ENCODE measurements at regions not wholly inside any gene's neighbourhood (a gene's known extent, or its start where the extent isn't known, plus 50 kb on each side); places are given as distances from the start of the nearest gene placed in this dataset.

DNA sequence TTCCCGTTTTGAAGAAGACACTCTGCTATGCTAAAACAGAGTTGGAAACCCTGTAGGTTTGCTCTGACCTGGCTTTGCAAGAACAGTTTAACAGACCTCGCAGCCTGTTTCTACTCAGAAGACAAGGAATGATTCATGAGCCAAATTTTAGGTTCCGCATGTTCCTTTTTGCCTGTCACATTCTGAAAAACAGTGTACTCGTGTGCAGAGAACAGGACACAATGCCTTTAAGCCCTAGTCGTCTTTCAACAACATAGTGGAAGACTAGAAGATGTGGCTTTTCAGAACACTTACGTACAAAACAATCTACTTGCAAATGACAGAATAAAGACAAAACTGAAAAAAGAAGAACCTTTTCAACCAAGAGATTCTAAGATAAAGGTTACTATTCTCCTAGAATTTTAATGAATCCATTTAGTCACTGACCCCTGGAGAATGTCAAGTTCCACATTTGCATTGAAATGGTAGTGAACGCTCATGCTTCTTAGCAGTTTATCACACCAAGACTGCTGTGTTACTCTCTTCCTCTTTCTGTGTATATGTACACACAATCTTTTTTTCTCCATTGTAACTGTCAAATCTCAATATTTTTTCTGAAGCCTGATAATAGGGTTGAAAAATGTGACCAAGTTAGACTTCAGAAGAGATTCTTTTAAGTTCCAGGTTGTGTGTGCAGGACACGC, 220.7 kb upstream of the NRSN1 start:
- TF ChIP-seq FOXA1 (IDR thresholded peaks at IDR 0.05) (no peak), ATF3 (IDR thresholded peaks at IDR 0.05) (no peak), FOXA2 (IDR thresholded peaks at IDR 0.05) (no peak), TAF1 (conservative IDR thresholded peaks at IDR 0.05) (no peak), EGR1 (IDR thresholded peaks at IDR 0.05; ENCODE audit: low read depth in 2 of 2) (no peak), HNF4G (IDR thresholded peaks at IDR 0.05) (no peak), RAD21 (IDR thresholded peaks at IDR 0.05) (no peak), GABPA (IDR thresholded peaks at IDR 0.05 in 1 of 2, conservative IDR thresholded peaks at IDR 0.05 in 1 of 2) (no peak), YY1 (IDR thresholded peaks at IDR 0.05) (no peak), RXRA (IDR thresholded peaks at IDR 0.05) (no peak), JUND (IDR thresholded peaks at IDR 0.05) (no peak), HNF4A (conservative IDR thresholded peaks at IDR 0.05) (no peak), SP1 (IDR thresholded peaks at IDR 0.05) (no peak)
- TF ChIP-seq, protein P1, sequence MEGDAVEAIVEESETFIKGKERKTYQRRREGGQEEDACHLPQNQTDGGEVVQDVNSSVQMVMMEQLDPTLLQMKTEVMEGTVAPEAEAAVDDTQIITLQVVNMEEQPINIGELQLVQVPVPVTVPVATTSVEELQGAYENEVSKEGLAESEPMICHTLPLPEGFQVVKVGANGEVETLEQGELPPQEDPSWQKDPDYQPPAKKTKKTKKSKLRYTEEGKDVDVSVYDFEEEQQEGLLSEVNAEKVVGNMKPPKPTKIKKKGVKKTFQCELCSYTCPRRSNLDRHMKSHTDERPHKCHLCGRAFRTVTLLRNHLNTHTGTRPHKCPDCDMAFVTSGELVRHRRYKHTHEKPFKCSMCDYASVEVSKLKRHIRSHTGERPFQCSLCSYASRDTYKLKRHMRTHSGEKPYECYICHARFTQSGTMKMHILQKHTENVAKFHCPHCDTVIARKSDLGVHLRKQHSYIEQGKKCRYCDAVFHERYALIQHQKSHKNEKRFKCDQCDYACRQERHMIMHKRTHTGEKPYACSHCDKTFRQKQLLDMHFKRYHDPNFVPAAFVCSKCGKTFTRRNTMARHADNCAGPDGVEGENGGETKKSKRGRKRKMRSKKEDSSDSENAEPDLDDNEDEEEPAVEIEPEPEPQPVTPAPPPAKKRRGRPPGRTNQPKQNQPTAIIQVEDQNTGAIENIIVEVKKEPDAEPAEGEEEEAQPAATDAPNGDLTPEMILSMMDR (IDR thresholded peaks at IDR 0.05; ENCODE audit: low read depth, low read length, missing input control), result no peak
- TF ChIP-seq, protein P2, sequence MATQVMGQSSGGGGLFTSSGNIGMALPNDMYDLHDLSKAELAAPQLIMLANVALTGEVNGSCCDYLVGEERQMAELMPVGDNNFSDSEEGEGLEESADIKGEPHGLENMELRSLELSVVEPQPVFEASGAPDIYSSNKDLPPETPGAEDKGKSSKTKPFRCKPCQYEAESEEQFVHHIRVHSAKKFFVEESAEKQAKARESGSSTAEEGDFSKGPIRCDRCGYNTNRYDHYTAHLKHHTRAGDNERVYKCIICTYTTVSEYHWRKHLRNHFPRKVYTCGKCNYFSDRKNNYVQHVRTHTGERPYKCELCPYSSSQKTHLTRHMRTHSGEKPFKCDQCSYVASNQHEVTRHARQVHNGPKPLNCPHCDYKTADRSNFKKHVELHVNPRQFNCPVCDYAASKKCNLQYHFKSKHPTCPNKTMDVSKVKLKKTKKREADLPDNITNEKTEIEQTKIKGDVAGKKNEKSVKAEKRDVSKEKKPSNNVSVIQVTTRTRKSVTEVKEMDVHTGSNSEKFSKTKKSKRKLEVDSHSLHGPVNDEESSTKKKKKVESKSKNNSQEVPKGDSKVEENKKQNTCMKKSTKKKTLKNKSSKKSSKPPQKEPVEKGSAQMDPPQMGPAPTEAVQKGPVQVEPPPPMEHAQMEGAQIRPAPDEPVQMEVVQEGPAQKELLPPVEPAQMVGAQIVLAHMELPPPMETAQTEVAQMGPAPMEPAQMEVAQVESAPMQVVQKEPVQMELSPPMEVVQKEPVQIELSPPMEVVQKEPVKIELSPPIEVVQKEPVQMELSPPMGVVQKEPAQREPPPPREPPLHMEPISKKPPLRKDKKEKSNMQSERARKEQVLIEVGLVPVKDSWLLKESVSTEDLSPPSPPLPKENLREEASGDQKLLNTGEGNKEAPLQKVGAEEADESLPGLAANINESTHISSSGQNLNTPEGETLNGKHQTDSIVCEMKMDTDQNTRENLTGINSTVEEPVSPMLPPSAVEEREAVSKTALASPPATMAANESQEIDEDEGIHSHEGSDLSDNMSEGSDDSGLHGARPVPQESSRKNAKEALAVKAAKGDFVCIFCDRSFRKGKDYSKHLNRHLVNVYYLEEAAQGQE (IDR thresholded peaks at IDR 0.05), result no peak
- TF ChIP-seq, protein P3, sequence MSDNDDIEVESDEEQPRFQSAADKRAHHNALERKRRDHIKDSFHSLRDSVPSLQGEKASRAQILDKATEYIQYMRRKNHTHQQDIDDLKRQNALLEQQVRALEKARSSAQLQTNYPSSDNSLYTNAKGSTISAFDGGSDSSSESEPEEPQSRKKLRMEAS (IDR thresholded peaks at IDR 0.05), result no peak
- TF ChIP-seq, protein P4, sequence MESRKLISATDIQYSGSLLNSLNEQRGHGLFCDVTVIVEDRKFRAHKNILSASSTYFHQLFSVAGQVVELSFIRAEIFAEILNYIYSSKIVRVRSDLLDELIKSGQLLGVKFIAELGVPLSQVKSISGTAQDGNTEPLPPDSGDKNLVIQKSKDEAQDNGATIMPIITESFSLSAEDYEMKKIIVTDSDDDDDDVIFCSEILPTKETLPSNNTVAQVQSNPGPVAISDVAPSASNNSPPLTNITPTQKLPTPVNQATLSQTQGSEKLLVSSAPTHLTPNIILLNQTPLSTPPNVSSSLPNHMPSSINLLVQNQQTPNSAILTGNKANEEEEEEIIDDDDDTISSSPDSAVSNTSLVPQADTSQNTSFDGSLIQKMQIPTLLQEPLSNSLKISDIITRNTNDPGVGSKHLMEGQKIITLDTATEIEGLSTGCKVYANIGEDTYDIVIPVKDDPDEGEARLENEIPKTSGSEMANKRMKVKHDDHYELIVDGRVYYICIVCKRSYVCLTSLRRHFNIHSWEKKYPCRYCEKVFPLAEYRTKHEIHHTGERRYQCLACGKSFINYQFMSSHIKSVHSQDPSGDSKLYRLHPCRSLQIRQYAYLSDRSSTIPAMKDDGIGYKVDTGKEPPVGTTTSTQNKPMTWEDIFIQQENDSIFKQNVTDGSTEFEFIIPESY (IDR thresholded peaks at IDR 0.05), result no peak
- Histone ChIP-seq H3K9me3 (ENCODE audit: control insufficient read depth in 4 of 4, low read length in 3 of 4) (peaks cover 0 to 2% (median under 1%) of the 10 kb centered on the region in 4 donors), H3K36me3 (ENCODE audit: control insufficient read depth in 4 of 4, insufficient read depth in 3 of 4, low read depth in 1 of 4, low read length in 3 of 4) (no peaks in the 10 kb centered on the region), H3K4me3 (ENCODE audit: low read depth in 1 of 3, low read length in 3 of 3) (no peak overlapping the region), H3K4me1 (ENCODE audit: control insufficient read depth in 4 of 4, insufficient read depth in 4 of 4, low read length in 3 of 4) (no peaks in the 10 kb centered on the region), H3K27ac (ENCODE audit: low read depth in 1 of 2, low read length in 2 of 2) (no peak overlapping the region), H3K27me3 (ENCODE audit: control insufficient read depth in 4 of 4, insufficient read depth in 4 of 4, low read length in 3 of 4) (no peaks in the 10 kb centered on the region), H3K9ac (ENCODE audit: low read depth in 1 of 2, low read length in 2 of 2) (no peak overlapping the region)
- 54% methylated on average over 8 of the region's 8 CpGs for WGBS
- no peak for DNase-seq (ENCODE audit: low spot score)
